IPS DF 4.7 (cell line): ENCODE measurements at regions not wholly inside any gene's neighbourhood (a gene's known extent, or its start where the extent isn't known, plus 50 kb on each side); places are given as distances from the start of the nearest gene placed in this dataset.

Experiments
- DNase-seq: peaks from one replicate; pipeline ENCODE4 v3.0.0-alpha.2; 2013; ENCODE audit warnings: low spot score; ENCODE audit errors: extremely low read depth

GRCh38 chr6:87807475-87807874 is 105.4 kb upstream of the AKIRIN2 start:
- DNase-seq = no peak

GRCh38 chr6:87806635-87807034 is 104.6 kb upstream of the AKIRIN2 start:
- DNase-seq = no peak

- no peak for DNase-seq
Observed at GRCh38 chr6:87806099-87806498, 104.1 kb upstream of the AKIRIN2 start.

GRCh38 chr6:87803791-87804190 is 101.8 kb upstream of the AKIRIN2 start:
- DNase-seq = no peak

GRCh38 chr6:87799651-87800050 is 97.6 kb upstream of the AKIRIN2 start:
- no peak for DNase-seq

- no peak for DNase-seq
Observed at GRCh38 chr6:87798393-87799278, 96.6 kb upstream of the AKIRIN2 start.

- DNase-seq = no peak
Observed at GRCh38 chr6:87794922-87795885, 93.2 kb upstream of the AKIRIN2 start.

GRCh38 chr6:87793315-87793714 is 91.3 kb upstream of the AKIRIN2 start:
- no peak for DNase-seq

GRCh38 chr6:87791982-87792381 is 89.9 kb upstream of the AKIRIN2 start:
- DNase-seq = no peak

GRCh38 chr6:87791485-87791884 is 89.5 kb upstream of the AKIRIN2 start:
- DNase-seq = no peak

GRCh38 chr6:87791029-87791428 is 89.0 kb upstream of the AKIRIN2 start:
- no peak for DNase-seq

GRCh38 chr6:87789900-87790290 is 87.9 kb upstream of the AKIRIN2 start:
- no peak for DNase-seq

GRCh38 chr6:87789198-87789899 is 87.3 kb upstream of the AKIRIN2 start:
- no peak for DNase-seq

- DNase-seq = no peak
Observed at GRCh38 chr6:87788141-87788540, 86.1 kb upstream of the AKIRIN2 start.

- no peak for DNase-seq
Observed at GRCh38 chr6:87785229-87785862, 83.3 kb upstream of the AKIRIN2 start.

GRCh38 chr6:87784690-87785089 is 82.7 kb upstream of the AKIRIN2 start:
- no peak for DNase-seq

- no peak for DNase-seq
Observed at GRCh38 chr6:87784051-87784450, 82.0 kb upstream of the AKIRIN2 start.

GRCh38 chr6:87779542-87779941 is 77.5 kb upstream of the AKIRIN2 start:
- DNase-seq = no peak

- DNase-seq = no peak
Observed at GRCh38 chr6:87772597-87773530, 70.8 kb upstream of the AKIRIN2 start.

- no peak for DNase-seq
Observed at GRCh38 chr6:87767478-87767877, 65.4 kb upstream of the AKIRIN2 start.
